KOPT-K1 (cell line): ENCODE measurements at regions not wholly inside any gene's neighbourhood (a gene's known extent, or its start where the extent isn't known, plus 50 kb on each side); places are given as distances from the start of the nearest gene placed in this dataset.
"Not testable (repeated sequence)": the region's sequence is repeated elsewhere in the genome, so short reads cannot be mapped to it uniquely, and the experiment has no call there.

Experiments used
- H3K27ac ChIP-seq: fragments of 200-600 bp; sonication (generic); 2 replicates; pipeline ENCODE4 v1.5.1; 2016; ENCODE audit warnings: antibody characterized with exemption, mild to moderate bottlenecking, low read depth, low read length; ENCODE audit not compliant: poor library complexity, severe bottlenecking
- H3K36me3 ChIP-seq: fragments of 200-600 bp; sonication (generic); 2 replicates; pipeline ENCODE4 v1.5.1; 2017; ENCODE audit warnings: antibody characterized with exemption, mild to moderate bottlenecking, low read length, moderate library complexity; ENCODE audit not compliant: insufficient read depth
- H3K9me3 ChIP-seq: fragments of 200-600 bp; sonication (generic); 2 replicates; pipeline ENCODE4 v1.5.1; 2017; ENCODE audit warnings: antibody characterized with exemption, low read length, mild to moderate bottlenecking; ENCODE audit not compliant: insufficient read depth, poor library complexity, severe bottlenecking

DNA sequence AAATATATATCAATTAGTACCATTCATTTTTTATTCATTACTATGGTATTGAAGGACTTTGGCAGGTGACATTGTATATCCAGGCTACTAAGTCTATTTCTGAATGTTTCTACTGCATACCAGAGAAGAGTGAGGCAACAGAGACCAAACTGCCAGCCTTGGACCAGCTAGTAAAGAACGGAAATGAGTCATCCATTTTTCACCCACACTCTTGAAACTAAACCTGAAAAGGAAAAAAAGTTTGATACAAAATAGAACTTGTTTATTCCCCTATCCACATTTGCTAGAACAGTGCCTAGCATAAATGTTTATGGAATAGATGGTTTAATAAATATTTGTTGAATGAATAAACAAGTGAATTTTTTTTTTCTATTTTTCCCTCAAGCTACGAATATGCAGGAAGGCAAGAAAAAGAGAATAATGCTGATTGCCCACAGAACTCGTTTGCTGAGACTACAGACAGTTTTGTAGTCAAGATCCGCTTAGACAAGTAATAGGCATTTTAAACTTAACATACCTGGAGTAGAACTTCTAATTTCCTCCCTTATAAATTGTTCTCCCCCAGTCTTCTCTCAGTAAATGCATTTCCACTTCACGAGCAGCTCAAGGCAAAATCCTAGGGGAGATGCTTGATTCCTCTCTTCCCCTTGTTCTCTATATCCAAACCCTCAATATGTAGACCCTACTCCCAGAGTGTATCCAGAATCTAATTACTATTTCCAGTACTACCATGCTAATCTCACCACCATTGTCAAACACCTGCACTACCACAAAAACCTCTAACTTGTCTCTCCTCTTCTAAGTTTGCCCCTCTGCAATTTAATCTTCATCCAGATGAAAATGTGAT lies 146.2 kb upstream of the RASA1 start:
- Histone ChIP-seq H3K9me3 (no peaks in the 10 kb centered on the region), H3K36me3 (no peaks in the 10 kb centered on the region), H3K27ac (peak overlapping the region; percentile 15)

DNA sequence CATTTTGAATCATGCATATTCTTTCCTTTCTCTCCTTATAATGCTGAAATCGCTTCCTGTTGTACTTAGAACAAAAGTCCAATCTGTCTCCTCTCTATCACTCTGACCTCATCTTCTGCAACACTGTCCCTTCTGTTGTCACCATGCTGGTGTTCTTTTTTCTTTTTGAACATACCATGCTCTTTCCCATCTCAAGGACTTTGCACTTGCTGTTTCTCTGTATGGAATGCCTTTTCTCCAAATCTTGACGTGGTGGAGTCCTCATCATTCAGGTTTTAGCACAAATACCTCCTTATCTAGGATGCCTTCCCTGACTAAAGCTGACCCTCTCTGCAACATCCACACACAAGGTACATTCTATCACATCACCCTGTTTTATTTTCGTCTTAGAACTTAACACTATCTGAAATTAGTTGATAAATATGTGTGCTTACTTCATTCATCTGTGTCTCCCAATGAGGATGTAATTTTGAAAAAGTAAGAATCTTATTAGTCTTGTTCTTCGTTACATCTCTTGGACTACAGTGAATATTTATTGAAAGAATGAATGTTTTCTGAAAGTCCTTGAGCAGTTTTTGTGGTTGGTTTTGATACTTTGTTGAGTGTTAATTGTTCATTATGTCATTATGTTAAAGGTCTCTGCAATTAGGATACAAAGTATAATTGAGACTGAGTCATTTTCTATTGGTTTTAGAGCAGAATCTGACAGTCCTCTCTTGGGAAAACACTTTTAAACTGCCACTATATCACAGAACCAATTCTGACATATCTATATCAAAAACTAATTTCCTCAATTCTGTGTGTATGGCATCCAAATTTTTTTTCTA lies 145.3 kb upstream of the RASA1 start:
- Histone ChIP-seq H3K9me3 (no peaks in the 10 kb centered on the region), H3K27ac (peak overlapping the region; percentile 15), H3K36me3 (no peaks in the 10 kb centered on the region)

- H3K27ac ChIP-seq = no peak overlapping the region
- no peaks in the 10 kb centered on the region for H3K36me3 ChIP-seq
- H3K9me3 ChIP-seq = no peaks in the 10 kb centered on the region
These were observed 141.9 kb upstream of the RASA1 start for GRCh38 chr5:87125766-87126165.

GRCh38 chr5:87126869-87127268 lies 140.8 kb upstream of the RASA1 start:
- H3K27ac ChIP-seq = no peak overlapping the region
- no peaks in the 10 kb centered on the region for H3K36me3 ChIP-seq
- H3K9me3 ChIP-seq = no peaks in the 10 kb centered on the region

DNA sequence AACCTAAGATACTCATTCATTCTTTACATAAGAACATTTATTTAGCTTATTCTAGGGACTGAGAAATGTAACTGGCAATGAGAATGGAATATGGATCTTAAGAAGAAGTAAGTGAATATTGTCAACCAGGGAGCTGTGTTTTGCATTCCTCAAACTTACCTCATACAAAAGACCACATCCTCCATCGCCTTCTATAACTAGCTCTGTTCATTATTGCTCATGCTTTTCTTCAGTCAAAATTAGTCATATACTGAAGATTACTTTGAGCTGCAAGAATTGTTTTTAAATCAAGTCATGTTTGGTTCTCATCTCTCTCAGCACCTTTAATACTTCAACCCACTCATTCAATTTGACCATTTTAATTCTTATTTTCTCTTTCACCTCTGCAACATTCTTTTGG lies 140.3 kb upstream of the RASA1 start:
- Histone ChIP-seq H3K9me3 (no peaks in the 10 kb centered on the region), H3K27ac (no peak overlapping the region), H3K36me3 (no peaks in the 10 kb centered on the region)

DNA sequence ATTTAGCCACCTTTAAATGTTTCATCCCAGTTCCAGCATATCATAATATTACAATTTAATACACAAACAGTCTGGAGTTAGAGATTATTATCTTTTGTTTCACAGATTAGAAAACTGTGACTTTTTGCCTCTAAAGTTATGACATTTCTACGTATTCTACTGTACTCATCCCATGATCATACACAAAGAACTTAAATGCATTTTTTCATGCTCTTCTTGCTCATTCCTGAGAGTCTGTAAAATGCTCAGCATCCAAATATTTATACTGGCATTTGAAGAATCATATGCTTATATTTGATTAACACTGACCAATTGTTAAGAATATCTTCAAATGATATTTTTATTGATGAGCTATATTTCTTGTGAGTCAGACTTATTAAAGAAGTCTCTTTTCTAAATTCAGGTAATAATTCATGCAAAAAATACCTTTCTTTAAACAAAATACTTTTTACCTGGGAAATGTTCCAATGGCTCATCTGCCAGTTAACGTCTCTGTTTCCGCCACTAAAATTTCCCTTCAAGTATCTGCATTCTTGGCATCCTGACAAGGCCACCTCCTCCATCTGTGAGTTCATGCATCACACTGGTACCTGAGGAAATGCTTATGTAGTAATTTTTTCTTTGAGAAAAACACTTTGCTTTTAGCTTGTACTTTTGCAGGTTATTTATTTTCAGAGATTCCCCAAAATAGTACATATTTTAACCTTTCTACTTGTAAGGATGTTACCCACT lies 139.6 kb upstream of the RASA1 start:
- no peak overlapping the region for H3K27ac ChIP-seq
- no peaks in the 10 kb centered on the region for H3K36me3 ChIP-seq
- H3K9me3 ChIP-seq = no peaks in the 10 kb centered on the region

DNA sequence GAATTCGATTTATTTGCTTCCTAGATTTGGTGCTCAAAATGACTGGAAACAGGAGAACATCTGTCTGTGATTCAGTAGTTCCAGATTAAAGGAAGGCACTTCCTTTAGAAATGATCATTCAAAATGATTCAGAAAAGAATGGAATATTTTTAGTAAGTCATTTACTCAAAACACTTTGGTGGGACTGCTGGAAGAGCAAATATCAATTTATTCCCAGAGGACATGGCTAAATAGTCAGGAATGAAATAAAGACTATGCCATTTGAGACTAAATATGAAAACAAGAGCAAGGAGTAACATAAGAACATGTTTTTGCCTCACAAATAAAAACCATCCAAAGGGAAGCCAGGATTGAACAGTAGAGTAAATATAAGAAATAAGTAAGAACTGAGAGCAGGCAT lies 138.6 kb upstream of the RASA1 start:
- no peaks in the 10 kb centered on the region for H3K9me3 ChIP-seq
- H3K27ac ChIP-seq = no peak overlapping the region

GRCh38 chr5:87132696-87133095 lies 135.0 kb upstream of the RASA1 start:
- Histone ChIP-seq H3K27ac (no peak overlapping the region), H3K9me3 (no peaks in the 10 kb centered on the region), H3K36me3 (no peaks in the 10 kb centered on the region)

More for the DNA sequence above, 138.6 kb upstream of the RASA1 start:
- H3K36me3 ChIP-seq = no peaks in the 10 kb centered on the region

DNA sequence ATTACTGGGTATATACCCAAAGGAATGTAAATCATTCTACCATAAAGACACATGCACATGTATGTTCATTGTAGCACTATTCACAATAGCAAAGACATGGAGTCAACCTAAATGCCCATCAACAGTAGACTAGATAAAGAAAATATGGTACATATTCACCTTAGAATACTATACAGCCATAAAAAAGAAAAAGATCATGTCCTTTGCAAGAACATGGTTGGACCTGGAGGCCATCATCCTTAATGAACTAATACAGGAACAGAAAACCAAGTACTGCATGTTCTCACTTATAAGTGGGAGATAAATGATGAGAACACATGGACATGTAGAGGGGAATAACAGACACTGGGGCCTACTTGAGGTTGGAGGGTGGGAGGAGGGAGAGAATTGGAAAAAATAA lies 133.2 kb upstream of the RASA1 start:
- not testable (repeated sequence) for H3K27ac ChIP-seq, H3K36me3 ChIP-seq, H3K9me3 ChIP-seq

DNA sequence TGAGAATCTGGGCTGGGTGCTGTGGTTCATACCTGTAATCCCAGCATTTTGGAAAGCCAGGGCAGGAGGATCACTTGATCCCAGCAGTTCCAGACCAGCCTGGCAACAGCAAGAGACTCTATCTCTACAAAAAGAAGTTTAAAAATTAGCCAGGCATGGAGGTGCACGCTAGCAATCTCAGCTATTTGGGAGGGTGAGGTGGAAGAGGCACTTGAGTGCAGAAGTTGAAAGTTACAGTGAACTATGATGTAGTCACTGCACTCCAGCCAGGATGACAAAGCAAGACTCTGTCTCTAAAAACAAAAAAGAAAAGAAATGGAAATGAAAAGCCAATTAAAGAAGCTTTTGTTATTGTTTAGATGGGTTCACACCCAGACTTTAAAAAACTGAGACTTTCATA lies 131.6 kb upstream of the RASA1 start:
- Histone ChIP-seq H3K9me3 (no peaks in the 10 kb centered on the region), H3K36me3 (no peaks in the 10 kb centered on the region), H3K27ac (no peak overlapping the region)

DNA sequence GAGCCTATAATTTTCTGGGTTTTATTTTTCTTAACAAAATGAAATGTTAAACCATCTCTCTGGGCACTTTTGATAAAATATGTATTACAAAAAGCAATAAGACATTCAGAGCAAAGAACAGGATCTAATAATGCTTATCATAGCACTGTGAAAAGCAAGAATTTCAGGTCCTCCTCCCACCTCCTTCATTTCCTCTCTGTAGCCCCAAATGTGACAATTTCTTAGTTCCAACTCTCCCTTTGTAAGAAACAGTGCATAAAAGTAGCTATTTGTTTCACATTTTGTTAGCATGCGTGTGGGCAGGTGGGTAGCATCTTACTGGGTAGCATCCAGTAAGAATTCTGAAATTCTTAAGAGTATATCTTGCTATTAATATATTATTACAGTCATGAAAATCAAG lies 130.9 kb upstream of the RASA1 start:
- Histone ChIP-seq H3K27ac (no peak overlapping the region), H3K9me3 (no peaks in the 10 kb centered on the region), H3K36me3 (no peaks in the 10 kb centered on the region)

DNA sequence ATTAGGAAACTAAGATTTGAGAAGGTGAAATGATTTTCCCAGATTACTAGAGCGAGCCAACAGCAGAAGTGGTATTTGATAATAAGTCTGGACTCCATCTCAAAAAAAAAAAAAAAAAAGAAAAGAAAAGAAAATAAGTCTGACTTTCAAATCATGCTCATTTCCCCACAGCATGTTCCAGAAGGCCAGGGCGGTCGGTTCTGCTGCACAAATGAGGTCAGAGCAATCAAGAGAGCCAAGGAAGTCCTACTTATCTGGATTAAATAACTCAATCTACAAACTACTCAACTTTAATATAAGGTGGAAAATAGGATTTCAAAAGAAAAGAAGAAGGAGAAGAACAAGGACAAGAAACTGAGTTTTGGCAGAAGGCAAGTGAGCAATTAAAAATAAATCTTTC lies 130.4 kb upstream of the RASA1 start:
- Histone ChIP-seq H3K27ac (no peak overlapping the region), H3K9me3 (no peaks in the 10 kb centered on the region), H3K36me3 (no peaks in the 10 kb centered on the region)

DNA sequence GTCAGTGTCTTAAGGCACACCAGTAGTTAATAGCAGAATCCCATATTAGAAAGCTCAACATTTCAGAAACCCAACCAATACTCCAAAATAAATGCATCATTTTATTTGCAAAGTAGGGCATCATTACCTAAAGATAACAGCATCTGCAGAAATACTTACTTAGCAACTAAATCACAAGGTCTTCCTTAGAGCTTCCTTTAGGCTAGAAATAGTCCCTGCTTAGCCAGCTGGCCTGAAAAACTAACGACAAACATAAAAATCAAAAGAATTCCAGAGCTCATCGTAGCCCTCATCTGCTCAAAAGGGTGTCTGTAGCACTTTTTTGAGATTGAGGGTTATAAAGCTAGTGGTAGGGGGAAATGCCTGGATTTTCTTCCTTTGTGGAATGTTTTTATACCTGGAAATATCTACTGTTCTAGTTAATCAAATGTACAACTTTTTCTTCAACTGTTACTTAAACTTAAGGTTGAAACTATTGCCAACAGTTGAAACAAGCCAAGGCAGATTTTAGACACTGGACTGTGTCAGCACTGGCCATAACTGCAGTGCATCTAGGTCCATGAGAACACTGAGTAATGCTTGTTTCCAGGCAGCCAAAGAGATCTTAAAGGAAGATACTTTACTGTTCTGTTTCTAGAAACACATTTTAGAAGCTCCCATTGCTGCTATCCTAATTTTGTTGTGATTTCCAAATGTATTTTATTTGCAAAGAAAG lies 129.4 kb upstream of the RASA1 start:
- H3K36me3 ChIP-seq = no peaks in the 10 kb centered on the region
- H3K27ac ChIP-seq = no peak overlapping the region
- no peaks in the 10 kb centered on the region for H3K9me3 ChIP-seq

GRCh38 chr5:87139795-87140194 lies 127.9 kb upstream of the RASA1 start:
- Histone ChIP-seq H3K36me3 (no peaks in the 10 kb centered on the region), H3K27ac (no peak overlapping the region), H3K9me3 (no peaks in the 10 kb centered on the region)

DNA sequence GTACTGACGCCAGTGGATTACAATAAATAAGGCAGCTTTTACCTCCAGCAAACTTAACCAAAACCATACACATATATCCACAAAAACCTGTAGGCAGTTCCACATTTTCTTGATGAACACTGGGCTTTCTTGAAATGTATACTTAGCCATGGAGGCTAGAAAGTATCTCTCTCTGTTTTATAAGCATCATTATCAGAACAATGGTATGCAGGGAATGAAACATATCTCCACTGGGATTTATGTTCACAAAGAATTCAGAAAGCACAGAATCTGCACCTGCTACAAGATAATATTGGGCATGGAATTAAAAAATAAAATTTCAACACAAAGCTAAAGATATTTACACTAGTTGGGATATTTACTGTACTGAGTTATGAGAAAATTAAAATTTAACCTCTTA lies 126.1 kb upstream of the RASA1 start:
- Histone ChIP-seq H3K36me3 (no peaks in the 10 kb centered on the region), H3K27ac (no peak overlapping the region), H3K9me3 (no peaks in the 10 kb centered on the region)
